Esophagus squamous epithelium (tissue), 5 donors: ENCODE measurements at regions not wholly inside any gene's neighbourhood (a gene's known extent, or its start where the extent isn't known, plus 50 kb on each side); places are given as distances from the start of the nearest gene placed in this dataset.

Source experiments
- DNase-seq: peaks from one replicate; lab custom pipeline; 2025; lab: John Stamatoyannopoulos, UW
- H3K27ac ChIP-seq, 4 donors: fragments of 200-600 bp; sonication (generic); one replicate each; pipeline ENCODE4 v1.5.1; 2016 to 2019; ENCODE audit warnings: mild to moderate bottlenecking in 1 of 4
- H3K27me3 ChIP-seq, 4 donors: fragments of 200-600 bp; sonication (generic); 1 replicate in 3 of 4; 2 replicates in 1 of 4; pipeline versions ENCODE4 v1.5.1 to v1.6.0; 2017 to 2021; ENCODE audit warnings: antibody characterized with exemption in 1 of 4
- H3K36me3 ChIP-seq, 3 donors: fragments of 200-600 bp; sonication (generic); one replicate each; pipeline ENCODE4 v1.5.1; 2016 to 2019
- H3K4me1 ChIP-seq, 3 donors: fragments of 200-600 bp; sonication (generic); one replicate each; pipeline ENCODE4 v1.5.1; 2017 to 2019
- H3K4me3 ChIP-seq, 4 donors: fragments of 200-600 bp; sonication (generic); 1 replicate in 3 of 4; 2 replicates in 1 of 4; pipeline ENCODE4 v1.5.1; 2016 to 2019; ENCODE audit warnings: mild to moderate bottlenecking in 2 of 4, moderate library complexity in 1 of 4
- H3K9me3 ChIP-seq, 3 donors: fragments of 200-600 bp; sonication (generic); one replicate each; pipeline ENCODE4 v1.5.1; 2016 to 2019
- CTCF ChIP-seq, 6 experiments: fragments of 450-650 bp in 4 of 6; fragments of 200-600 bp in 2 of 6; sonication (generic) in 2 of 6; IDR thresholded peaks; one replicate each; pipeline ENCODE4 v1.5.1; 2016 to 2019; ENCODE audit warnings: antibody characterized with exemption in 6 of 6, mild to moderate bottlenecking in 4 of 6, moderate library complexity in 4 of 6
- POLR2A ChIP-seq, 4 donors: fragments of 450-650 bp; IDR thresholded peaks; one replicate each; pipeline ENCODE4 v1.6.1; 2017; ENCODE audit warnings: antibody characterized with exemption in 4 of 4, mild to moderate bottlenecking in 4 of 4, moderate library complexity in 3 of 4
- WGBS, 2 donors: methylation state at CpG; one replicate each; pipeline ENCODE4 v1.1.5; 2018; 5-methylcytosine and 5-hydroxymethylcytosine counted together
- intact Hi-C: fragments of 100-400 bp; cut with DNase I; formaldehyde crosslinking; loops from one replicate; pipeline ENCODE4 v1.15.0; 2022
- donor health status: DM: yes; HTN: yes; CAD: no.

DNA sequence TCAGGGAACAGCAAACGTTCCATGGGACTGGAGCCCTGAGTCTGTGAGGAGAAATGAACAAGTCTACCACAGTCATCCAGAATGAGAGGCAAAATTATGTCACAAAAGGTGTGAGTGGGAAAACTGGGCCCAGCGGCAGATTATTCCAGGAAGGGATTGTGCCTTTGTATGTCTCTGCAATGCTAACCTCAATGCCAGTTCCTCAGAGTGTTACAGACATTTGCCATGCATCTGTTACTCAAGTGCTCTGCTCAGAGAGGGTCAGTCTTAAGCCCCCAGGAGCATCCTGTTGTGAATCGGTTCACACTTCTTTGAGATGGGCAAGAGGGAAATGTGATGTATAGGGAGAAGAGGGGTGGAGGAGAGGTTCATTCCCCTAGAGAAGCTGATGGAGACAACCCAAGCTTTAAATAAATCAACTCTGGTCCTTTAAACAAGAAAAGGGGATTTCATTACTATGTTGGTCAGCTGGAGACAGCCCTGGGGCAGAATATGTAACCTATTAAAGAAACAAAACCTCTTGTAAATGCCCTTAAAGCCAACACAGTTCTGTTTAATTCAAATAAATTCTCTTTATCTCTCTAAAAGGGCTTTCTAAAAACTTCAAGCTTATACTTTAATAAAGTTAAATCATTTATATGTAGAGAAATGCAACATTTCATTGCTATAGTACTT is 85.9 kb upstream of the GRB10 start:
- H3K4me1 ChIP-seq: peaks cover 0 to 22% (median 0%) of the 10 kb centered on the region in 3 donors
- DNase-seq: no peak
- no peak overlapping the region for H3K4me3 ChIP-seq
- no peaks in the 10 kb centered on the region for H3K9me3 ChIP-seq
- WGBS, 2 donors: 73 to 79% methylated on average over 3 of the region's 3 CpGs
- H3K27ac ChIP-seq: no peak overlapping the region
- TF ChIP-seq POLR2A (IDR thresholded peaks at IDR 0.05): no peak
- TF ChIP-seq CTCF (IDR thresholded peaks at IDR 0.05): no peak
- H3K36me3 ChIP-seq: no peaks in the 10 kb centered on the region
- intact Hi-C loops: no loop called here
- peaks cover 0 to 17% (median 0%) of the 10 kb centered on the region in 4 donors for H3K27me3 ChIP-seq

DNA sequence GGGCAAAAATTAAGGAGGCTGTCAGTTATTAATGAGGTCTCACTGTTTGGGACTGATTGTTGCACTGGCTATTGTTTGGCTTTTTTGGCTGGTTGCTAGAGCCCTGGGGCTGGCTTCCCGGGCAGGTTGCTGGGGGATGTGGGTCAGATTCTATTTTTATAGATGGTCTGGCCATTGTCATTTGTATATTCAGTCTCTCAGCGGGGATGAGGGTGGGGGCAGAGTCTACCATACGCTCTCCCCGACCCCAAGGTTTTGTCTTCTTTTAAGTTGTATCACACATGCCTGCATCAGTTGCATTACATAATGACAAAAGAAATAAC is 84.3 kb upstream of the GRB10 start:
- H3K27me3 ChIP-seq: peaks cover 0 to 7% (median 0%) of the 10 kb centered on the region in 4 donors
- peaks cover 0 to 22% (median 0%) of the 10 kb centered on the region in 3 donors for H3K4me1 ChIP-seq
- no peak overlapping the region for H3K4me3 ChIP-seq
- H3K36me3 ChIP-seq: no peaks in the 10 kb centered on the region
- H3K9me3 ChIP-seq: no peaks in the 10 kb centered on the region
- no peak overlapping the region for H3K27ac ChIP-seq
- intact Hi-C loops: no loop called here
- no peak for DNase-seq
- TF ChIP-seq CTCF (IDR thresholded peaks at IDR 0.05) (no peak), POLR2A (IDR thresholded peaks at IDR 0.05) (no peak)
- WGBS, 2 donors: 71 to 73% methylated on average over 4 of the region's 4 CpGs

GRCh38 chr7:50866343-50867033 is 83.8 kb upstream of the GRB10 start:
- Histone ChIP-seq H3K4me1 (peaks cover 0 to 22% (median 0%) of the 10 kb centered on the region in 3 donors), H3K4me3 (no peak overlapping the region), H3K9me3 (no peaks in the 10 kb centered on the region), H3K27me3 (peaks cover 0 to 7% (median 0%) of the 10 kb centered on the region in 4 donors), H3K36me3 (no peaks in the 10 kb centered on the region), H3K27ac (no peak overlapping the region)
- 84% methylated on average over 11 of the region's 11 CpGs for WGBS, 2 donors
- intact Hi-C loops: no loop called here
- no peak for DNase-seq
- TF ChIP-seq POLR2A (IDR thresholded peaks at IDR 0.05) (no peak), CTCF (IDR thresholded peaks at IDR 0.05) (no peak)

DNA sequence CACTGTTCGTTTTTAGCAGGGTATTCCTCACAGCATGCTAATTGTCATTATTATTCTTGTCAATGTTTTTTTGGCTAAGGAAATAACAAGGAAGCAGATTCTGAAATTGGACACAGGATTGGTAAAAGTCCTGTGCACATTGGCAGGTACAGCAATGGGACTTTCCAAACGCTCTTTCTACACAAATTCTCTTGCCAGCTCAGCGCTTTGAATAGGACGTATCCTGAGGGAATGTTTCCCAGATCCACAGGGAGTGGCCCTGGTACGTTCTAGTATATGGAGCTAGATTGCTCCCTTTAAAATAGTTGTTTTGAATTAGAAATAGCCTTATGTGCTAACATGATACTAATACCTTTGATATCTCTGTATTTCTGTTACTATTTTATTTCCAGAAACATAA is 82.8 kb upstream of the GRB10 start:
- H3K36me3 ChIP-seq: no peaks in the 10 kb centered on the region
- no peaks in the 10 kb centered on the region for H3K9me3 ChIP-seq
- intact Hi-C loops: no loop called here
- no peak overlapping the region for H3K27ac ChIP-seq
- H3K27me3 ChIP-seq: peaks cover 0 to 7% (median 0%) of the 10 kb centered on the region in 4 donors
- TF ChIP-seq CTCF (IDR thresholded peaks at IDR 0.05) (no peak), POLR2A (IDR thresholded peaks at IDR 0.05) (no peak)
- no peak for DNase-seq
- WGBS, 2 donors: 35 to 59% methylated on average over 5 of the region's 5 CpGs
- H3K4me3 ChIP-seq: no peak overlapping the region
- H3K4me1 ChIP-seq: peaks cover 0 to 22% (median 0%) of the 10 kb centered on the region in 3 donors

DNA sequence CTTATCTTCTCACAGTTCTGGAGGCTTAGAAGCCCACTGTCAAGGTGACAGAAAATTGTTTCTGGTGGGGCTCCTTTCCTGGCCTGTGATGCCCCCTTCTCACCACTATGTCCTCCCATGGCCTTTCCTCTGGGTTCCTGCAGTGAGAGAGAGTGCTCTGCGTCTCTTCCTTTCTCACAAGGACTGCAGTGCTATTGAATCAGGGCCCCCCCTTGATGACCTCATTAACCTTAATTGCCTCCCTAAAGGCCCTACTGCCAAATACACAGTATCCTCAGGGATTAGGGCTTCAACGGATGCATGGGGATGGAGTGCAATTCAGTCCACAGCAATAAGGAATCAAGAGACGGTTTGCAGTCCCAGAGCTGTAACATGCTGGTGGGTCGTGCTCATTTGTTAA is 82.0 kb upstream of the GRB10 start:
- Histone ChIP-seq H3K27me3 (peaks cover 0 to 7% (median 0%) of the 10 kb centered on the region in 4 donors), H3K4me1 (peaks cover 0 to 21% (median 0%) of the 10 kb centered on the region in 3 donors), H3K36me3 (no peaks in the 10 kb centered on the region), H3K4me3 (no peak overlapping the region), H3K27ac (no peak overlapping the region), H3K9me3 (no peaks in the 10 kb centered on the region)
- 77 to 83% methylated on average over 4 of the region's 4 CpGs for WGBS, 2 donors
- TF ChIP-seq CTCF (IDR thresholded peaks at IDR 0.05): no peak
- no peak for TF ChIP-seq POLR2A (IDR thresholded peaks at IDR 0.05)
- no peak for DNase-seq
- intact Hi-C loops: no loop called here
